Thymus (tissue), 11 donors: ENCODE measurements at regions not wholly inside any gene's neighbourhood (a gene's known extent, or its start where the extent isn't known, plus 50 kb on each side); places are given as distances from the start of the nearest gene placed in this dataset.

Experiments used
- DNase-seq, 9 donors: peaks; one replicate each; pipeline ENCODE4 v3.0.0-alpha.2; 2013; ENCODE audit warnings: low spot score in 9 of 9, low read depth in 6 of 9, missing footprints in 1 of 9
- H3K27ac ChIP-seq, 2 donors: one replicate each; pipeline ENCODE4 v1.5.1; 2013; ENCODE audit warnings: control low read depth in 1 of 2, low read depth in 1 of 2, low read length in 1 of 2, mild to moderate bottlenecking in 1 of 2, moderate library complexity in 1 of 2
- H3K27me3 ChIP-seq, 2 donors: one replicate each; pipeline ENCODE4 v1.5.1; 2013; ENCODE audit warnings: low read length in 1 of 2; ENCODE audit not compliant: control insufficient read depth in 2 of 2, insufficient read depth in 1 of 2
- H3K36me3 ChIP-seq, 2 donors: one replicate each; pipeline ENCODE4 v1.5.1; 2013; ENCODE audit warnings: low read length in 1 of 2, mild to moderate bottlenecking in 1 of 2, moderate library complexity in 1 of 2; ENCODE audit not compliant: control insufficient read depth in 2 of 2, insufficient read depth in 2 of 2
- H3K4me1 ChIP-seq, 2 donors: one replicate each; pipeline ENCODE4 v1.5.1; 2013; ENCODE audit warnings: low read length in 2 of 2; ENCODE audit not compliant: control insufficient read depth in 2 of 2, insufficient read depth in 2 of 2
- H3K4me3 ChIP-seq, 2 donors: one replicate each; pipeline ENCODE4 v1.5.1; 2013; ENCODE audit warnings: low read length in 2 of 2, control low read depth in 1 of 2, mild to moderate bottlenecking in 1 of 2
- H3K9me3 ChIP-seq, 2 donors: one replicate each; pipeline ENCODE4 v1.5.1; 2013; ENCODE audit warnings: low read length in 1 of 2, mild to moderate bottlenecking in 1 of 2; ENCODE audit not compliant: control insufficient read depth in 2 of 2, insufficient read depth in 1 of 2
- WGBS: extraction: QIAGEN DNeasy Blood & Tissue Kit; methylation state at CpG from one replicate; pipeline ENCODE4 v1.1.7; 2013; 5-methylcytosine and 5-hydroxymethylcytosine counted together
- donor health status: healthy.

- H3K9me3 ChIP-seq, result no peaks in the 10 kb centered on the region
- no peak overlapping the region for H3K27ac ChIP-seq
- H3K27me3 ChIP-seq, result no peaks in the 10 kb centered on the region
- no peak overlapping the region for H3K4me3 ChIP-seq
- DNase-seq, result no peak
- no peaks in the 10 kb centered on the region for H3K4me1 ChIP-seq
- WGBS, result 85% methylated on average over 1 of the region's 1 CpG
- no peaks in the 10 kb centered on the region for H3K36me3 ChIP-seq
Observed at GRCh38 chr18:51943281-51943680, 396.7 kb upstream of the DCC start.

- no peak for DNase-seq
- Histone ChIP-seq H3K36me3 (no peaks in the 10 kb centered on the region), H3K4me3 (no peak overlapping the region), H3K4me1 (no peaks in the 10 kb centered on the region), H3K27ac (no peak overlapping the region), H3K9me3 (no peaks in the 10 kb centered on the region), H3K27me3 (no peaks in the 10 kb centered on the region)
- 84% methylated on average over 4 of the region's 4 CpGs for WGBS
Observed at GRCh38 chr18:51946946-51947345, 393.1 kb upstream of the DCC start.

GRCh38 chr18:51952844-51953243, 387.2 kb upstream of the DCC start:
- no peak for DNase-seq
- H3K27ac ChIP-seq, result peak overlapping the region in 1 of 2 donors; percentile 7
- no peak overlapping the region for H3K4me3 ChIP-seq
- no peaks in the 10 kb centered on the region for H3K9me3 ChIP-seq
- no peaks in the 10 kb centered on the region for H3K27me3 ChIP-seq
- peaks cover 0 to 4% of the 10 kb centered on the region in 2 donors for H3K4me1 ChIP-seq
- H3K36me3 ChIP-seq, result no peaks in the 10 kb centered on the region
- 79% methylated on average over 2 of the region's 2 CpGs for WGBS

- Histone ChIP-seq H3K36me3 (no peaks in the 10 kb centered on the region), H3K9me3 (no peaks in the 10 kb centered on the region), H3K4me1 (peaks cover 0 to 4% of the 10 kb centered on the region in 2 donors), H3K27me3 (no peaks in the 10 kb centered on the region), H3K4me3 (no peak overlapping the region), H3K27ac (peak overlapping the region in 1 of 2 donors; percentile 53)
- WGBS, result 87% methylated on average over 3 of the region's 3 CpGs
- DNase-seq, result peak in 2 of 9 donors; percentile 4 to 34
Observed at GRCh38 chr18:51953521-51953920, 386.5 kb upstream of the DCC start.

- 82% methylated on average over 6 of the region's 6 CpGs for WGBS
Observed at GRCh38 chr18:51955136-51955535, 384.9 kb upstream of the DCC start.

GRCh38 chr18:51957001-51957400, 383.0 kb upstream of the DCC start:
- H3K4me1 ChIP-seq, result peaks cover 0 to 4% of the 10 kb centered on the region in 2 donors
- no peaks in the 10 kb centered on the region for H3K36me3 ChIP-seq
- no peak for DNase-seq
- no peak overlapping the region for H3K4me3 ChIP-seq
- 91% methylated on average over 4 of the region's 4 CpGs for WGBS
- no peak overlapping the region for H3K27ac ChIP-seq
- H3K27me3 ChIP-seq, result no peaks in the 10 kb centered on the region
- H3K9me3 ChIP-seq, result no peaks in the 10 kb centered on the region

More at GRCh38 chr18:51955136-51955535, 384.9 kb upstream of the DCC start:
- peaks cover 0 to 4% of the 10 kb centered on the region in 2 donors for H3K4me1 ChIP-seq
- no peak overlapping the region for H3K4me3 ChIP-seq
- H3K27me3 ChIP-seq, result no peaks in the 10 kb centered on the region
- peak overlapping the region in 1 of 2 donors; percentile 35 for H3K27ac ChIP-seq
- no peaks in the 10 kb centered on the region for H3K36me3 ChIP-seq
- no peaks in the 10 kb centered on the region for H3K9me3 ChIP-seq
- DNase-seq, result no peak

GRCh38 chr18:51980101-51980500, 359.9 kb upstream of the DCC start:
- WGBS, result 84% methylated on average over 3 of the region's 3 CpGs
- no peak for DNase-seq
- H3K27ac ChIP-seq, result no peak overlapping the region
- no peaks in the 10 kb centered on the region for H3K4me1 ChIP-seq
- no peaks in the 10 kb centered on the region for H3K36me3 ChIP-seq
- H3K27me3 ChIP-seq, result no peaks in the 10 kb centered on the region
- no peak overlapping the region for H3K4me3 ChIP-seq
- no peaks in the 10 kb centered on the region for H3K9me3 ChIP-seq

- H3K36me3 ChIP-seq, result no peaks in the 10 kb centered on the region
- H3K4me1 ChIP-seq, result peaks cover 0 to 3% of the 10 kb centered on the region in 2 donors
- WGBS, result 53% methylated on average over 2 of the region's 2 CpGs
- DNase-seq, result no peak
- no peaks in the 10 kb centered on the region for H3K27me3 ChIP-seq
- H3K27ac ChIP-seq, result no peak overlapping the region
- H3K9me3 ChIP-seq, result no peaks in the 10 kb centered on the region
- H3K4me3 ChIP-seq, result no peak overlapping the region
Observed at GRCh38 chr18:51988277-51988676, 351.7 kb upstream of the DCC start.

- Histone ChIP-seq H3K4me1 (no peaks in the 10 kb centered on the region), H3K36me3 (no peaks in the 10 kb centered on the region), H3K27me3 (no peaks in the 10 kb centered on the region), H3K9me3 (no peaks in the 10 kb centered on the region), H3K27ac (no peak overlapping the region), H3K4me3 (no peak overlapping the region)
- DNase-seq, result no peak
- WGBS, result 93% methylated on average over 2 of the region's 2 CpGs
Observed at GRCh38 chr18:51997129-51997528, 342.9 kb upstream of the DCC start.

GRCh38 chr18:51998066-51998465, 341.9 kb upstream of the DCC start:
- WGBS, result 84% methylated on average over 3 of the region's 3 CpGs
- no peaks in the 10 kb centered on the region for H3K4me1 ChIP-seq
- no peak overlapping the region for H3K4me3 ChIP-seq
- no peaks in the 10 kb centered on the region for H3K9me3 ChIP-seq
- no peaks in the 10 kb centered on the region for H3K36me3 ChIP-seq
- no peak for DNase-seq
- no peak overlapping the region for H3K27ac ChIP-seq
- H3K27me3 ChIP-seq, result no peaks in the 10 kb centered on the region
